GM23248 (cell line): ENCODE measurements at regions not wholly inside any gene's neighbourhood (a gene's known extent, or its start where the extent isn't known, plus 50 kb on each side); places are given as distances from the start of the nearest gene placed in this dataset.

Experiments used
- DNase-seq: peaks from one replicate; pipeline ENCODE4 v3.0.0-alpha.2; 2015
- H2AFZ ChIP-seq: fragments of 200-600 bp; sonication (generic); 2 replicates; pipeline ENCODE4 v1.6.1; 2016; ENCODE audit warnings: antibody characterized with exemption
- H3F3A ChIP-seq: fragments of 200-600 bp; sonication (generic); 2 replicates; pipeline ENCODE4 v1.6.1; 2016; ENCODE audit warnings: mild to moderate bottlenecking, antibody characterized with exemption, mixed run types; ENCODE audit not compliant: insufficient read depth
- H3K27ac ChIP-seq: fragments of 200-600 bp; sonication (generic); 2 replicates; pipeline ENCODE4 v1.5.1; 2016; ENCODE audit warnings: mild to moderate bottlenecking
- H3K27me3 ChIP-seq: fragments of 200-600 bp; sonication (generic); replicated peaks from 2 replicates; pipeline ENCODE4 v1.6.1; 2016; ENCODE audit warnings: mild to moderate bottlenecking; ENCODE audit not compliant: insufficient read depth
- H3K36me3 ChIP-seq: fragments of 200-600 bp; sonication (generic); 2 replicates; pipeline ENCODE4 v1.6.1; 2016; ENCODE audit warnings: low read depth, mild to moderate bottlenecking
- H3K4me1 ChIP-seq: fragments of 200-600 bp; sonication (generic); 2 replicates; pipeline ENCODE4 v1.6.1; 2016; ENCODE audit warnings: mild to moderate bottlenecking; ENCODE audit not compliant: insufficient read depth
- H3K4me2 ChIP-seq: fragments of 200-600 bp; sonication (generic); one replicate; pipeline ENCODE4 v1.6.1; 2016; ENCODE audit warnings: mild to moderate bottlenecking; ENCODE audit not compliant: unreplicated experiment
- H3K4me3 ChIP-seq: fragments of 200-600 bp; sonication (generic); 2 replicates; pipeline ENCODE4 v1.5.1; 2016; ENCODE audit warnings: mild to moderate bottlenecking
- H3K79me2 ChIP-seq: fragments of 200-600 bp; sonication (generic); 2 replicates; pipeline ENCODE4 v1.6.1; 2016; ENCODE audit warnings: mild to moderate bottlenecking; ENCODE audit not compliant: insufficient read depth
- H3K9ac ChIP-seq: fragments of 200-600 bp; sonication (generic); 2 replicates; pipeline ENCODE4 v1.6.1; 2016; ENCODE audit warnings: mild to moderate bottlenecking
- H3K9me2 ChIP-seq: fragments of 200-600 bp; sonication (generic); 2 replicates; pipeline ENCODE4 v1.6.1; 2016; ENCODE audit warnings: mixed run types, mild to moderate bottlenecking, moderate library complexity; ENCODE audit not compliant: insufficient read depth
- H3K9me3 ChIP-seq: fragments of 200-600 bp; sonication (generic); one replicate; pipeline ENCODE4 v1.6.1; 2017; ENCODE audit warnings: low read depth
- H4K20me1 ChIP-seq: fragments of 200-600 bp; sonication (generic); 2 replicates; pipeline ENCODE4 v1.6.0; 2016; ENCODE audit not compliant: insufficient read depth
- EZH2 ChIP-seq: fragments of 200-600 bp; sonication (generic); IDR thresholded peaks from 2 replicates; pipeline ENCODE4 v1.6.1; 2018; ENCODE audit warnings: antibody characterized with exemption, mild to moderate bottlenecking; ENCODE audit not compliant: insufficient read depth, poor library complexity, severe bottlenecking
- EZH2phosphoT487 ChIP-seq: fragments of 200-600 bp; sonication (generic); IDR thresholded peaks from 2 replicates; pipeline ENCODE4 v1.6.1; 2018; ENCODE audit warnings: antibody characterized with exemption, moderate library complexity, mild to moderate bottlenecking, low read depth; ENCODE audit not compliant: insufficient read depth
- WGBS, 2 experiments: methylation state at CpG; one replicate each; pipeline ENCODE4 v1.1.6; 2015 to 2017; ENCODE audit warnings: low lambda C conversion rate in 2 of 2, low coverage in 1 of 2; ENCODE audit errors: missing lambda C conversion rate in 2 of 2; 5-methylcytosine and 5-hydroxymethylcytosine counted together
- in situ Hi-C: fragments of 300-500 bp; cut with MboI; formaldehyde crosslinking; loops from 2 replicates; pipeline ENCODE4 v1.15.0; 2020

DNA sequence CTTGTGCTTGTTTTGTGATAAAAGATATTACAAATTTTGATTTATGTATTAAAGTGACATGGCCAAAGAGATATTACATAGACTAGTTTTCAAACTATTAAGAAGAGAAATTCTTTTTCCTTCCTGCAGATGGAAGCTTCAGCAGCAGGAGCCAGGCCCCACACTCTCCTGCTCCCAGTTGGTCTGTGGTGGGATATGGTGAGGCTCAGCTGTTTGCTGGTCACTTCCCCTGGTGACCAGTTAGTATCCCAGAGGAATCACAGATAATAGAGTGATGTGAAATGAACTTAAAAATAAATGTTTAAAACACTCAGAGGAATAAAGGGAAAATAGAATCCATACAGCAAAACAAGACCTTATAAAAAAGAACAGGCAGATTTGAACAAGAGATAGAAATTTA is 154.7 kb downstream of the KTN1 start:
- Histone ChIP-seq H3K4me3 (no peak overlapping the region), H3K27me3 (no peaks in the 10 kb centered on the region), H4K20me1 (no peaks in the 10 kb centered on the region), H2AFZ (no peak overlapping the region), H3K4me1 (no peaks in the 10 kb centered on the region), H3F3A (no peaks in the 10 kb centered on the region), H3K9me2 (no peaks in the 10 kb centered on the region), H3K9me3 (no peaks in the 10 kb centered on the region), H3K79me2 (no peaks in the 10 kb centered on the region), H3K4me2 (no peak overlapping the region), H3K9ac (no peak overlapping the region), H3K27ac (no peak overlapping the region), H3K36me3 (no peaks in the 10 kb centered on the region)
- TF ChIP-seq EZH2phosphoT487 (no peak), EZH2 (no peak)
- no peak for DNase-seq
- in situ Hi-C loops, result no loop called here

DNA sequence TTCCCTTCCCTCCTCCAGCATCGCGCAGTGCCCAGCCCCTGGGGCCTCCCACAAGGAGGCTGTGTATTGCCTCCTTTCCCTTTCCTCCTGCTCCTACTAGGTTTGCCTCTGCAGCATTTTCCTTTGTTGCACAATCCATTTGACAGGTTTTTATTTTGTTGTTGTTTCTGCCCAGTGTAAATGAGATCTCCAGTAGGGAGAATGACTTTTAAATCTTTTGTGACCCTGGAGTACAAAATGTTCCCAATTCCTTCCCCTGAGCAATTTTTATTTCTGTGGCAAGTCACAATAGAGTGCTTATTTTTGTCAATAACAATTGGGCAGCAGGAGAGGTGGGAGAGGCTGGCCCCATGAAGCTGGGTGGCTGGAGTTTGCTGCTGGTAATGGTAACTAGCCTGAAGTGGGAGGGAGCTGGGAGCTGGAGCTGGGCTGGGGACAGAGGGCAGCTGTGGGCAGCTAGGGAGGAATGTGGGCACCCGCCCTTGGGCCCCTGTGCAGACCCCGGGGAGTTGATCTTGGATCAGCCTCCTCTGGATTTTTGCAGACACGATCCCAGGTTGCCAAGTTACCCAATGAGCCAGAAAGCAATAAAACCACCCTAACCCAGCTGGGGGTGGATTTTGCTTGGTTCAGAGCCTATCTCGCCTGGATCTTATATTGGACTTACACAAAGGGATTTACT is 160.1 kb downstream of the KTN1 start:
- Histone ChIP-seq H3F3A (no peaks in the 10 kb centered on the region), H3K79me2 (no peaks in the 10 kb centered on the region), H2AFZ (no peak overlapping the region), H3K36me3 (no peaks in the 10 kb centered on the region), H3K9me3 (no peaks in the 10 kb centered on the region), H3K27ac (no peak overlapping the region), H3K4me1 (no peaks in the 10 kb centered on the region), H3K9ac (no peak overlapping the region), H3K4me2 (no peak overlapping the region), H3K9me2 (no peaks in the 10 kb centered on the region), H3K4me3 (no peak overlapping the region), H3K27me3 (no peaks in the 10 kb centered on the region; the same call in 1 of the 2 replicates), H4K20me1 (no peaks in the 10 kb centered on the region)
- 44 to 45% methylated on average over 6 of the region's 6 CpGs for WGBS, 2 experiments
- no peak for TF ChIP-seq EZH2phosphoT487
- no peak for TF ChIP-seq EZH2
- DNase-seq, result no peak
- in situ Hi-C loops, result no loop called here

DNA sequence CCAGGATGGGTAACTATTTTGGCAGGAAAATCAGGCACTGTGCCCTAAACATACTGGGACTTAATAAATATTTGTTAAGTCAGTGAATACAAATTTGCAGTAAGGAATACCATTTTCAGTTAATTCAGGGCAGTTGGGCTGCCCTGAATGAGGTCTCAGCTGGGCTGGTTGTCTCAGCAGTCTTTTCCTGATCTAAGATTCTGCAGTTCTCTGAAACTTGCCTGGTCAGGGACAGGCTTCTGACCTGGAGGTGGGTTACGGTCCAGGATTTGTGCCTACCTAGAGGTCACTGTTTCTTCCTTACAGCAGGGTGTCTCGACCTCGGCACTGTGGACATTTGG is 160.6 kb downstream of the KTN1 start:
- no peaks in the 10 kb centered on the region; the same call in 1 of the 2 replicates for H3K27me3 ChIP-seq
- H2AFZ ChIP-seq, result no peak overlapping the region
- no peak overlapping the region for H3K9ac ChIP-seq
- H3K27ac ChIP-seq, result no peak overlapping the region
- H3K4me1 ChIP-seq, result no peaks in the 10 kb centered on the region
- in situ Hi-C loops, result no loop called here
- WGBS, 2 experiments, result 80% methylated on average over 2 to 3 of the region's 3 CpGs
- no peaks in the 10 kb centered on the region for H3K79me2 ChIP-seq
- H3K4me2 ChIP-seq, result no peak overlapping the region
- no peaks in the 10 kb centered on the region for H3K36me3 ChIP-seq
- H3K9me3 ChIP-seq, result no peaks in the 10 kb centered on the region
- no peaks in the 10 kb centered on the region for H4K20me1 ChIP-seq
- no peak overlapping the region for H3K4me3 ChIP-seq
- H3F3A ChIP-seq, result no peaks in the 10 kb centered on the region
- no peak for DNase-seq
- TF ChIP-seq EZH2, result no peak
- no peak for TF ChIP-seq EZH2phosphoT487
- H3K9me2 ChIP-seq, result no peaks in the 10 kb centered on the region

DNA sequence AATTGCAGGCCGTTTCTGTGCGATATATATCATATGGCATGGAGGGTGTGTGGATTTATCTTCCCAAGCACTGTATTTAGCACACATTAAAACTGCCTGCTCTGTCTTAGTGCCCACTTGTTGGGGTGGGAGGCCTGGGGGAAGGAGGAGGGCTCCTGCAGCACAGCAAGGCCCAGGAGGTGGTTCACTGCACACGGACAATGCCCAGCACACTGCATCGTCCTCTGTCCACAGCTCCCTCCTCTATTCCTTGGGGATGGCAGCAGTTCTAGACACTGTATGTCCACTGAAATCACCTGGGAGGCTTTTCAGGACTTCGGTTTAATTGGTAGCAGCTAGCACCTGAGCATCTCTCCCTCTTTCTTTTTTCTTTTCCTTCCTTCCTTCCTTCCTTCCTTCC is 161.2 kb downstream of the KTN1 start:
- no peak overlapping the region for H3K4me2 ChIP-seq
- 90% methylated on average over 5 of the region's 5 CpGs for WGBS, 2 experiments

DNA sequence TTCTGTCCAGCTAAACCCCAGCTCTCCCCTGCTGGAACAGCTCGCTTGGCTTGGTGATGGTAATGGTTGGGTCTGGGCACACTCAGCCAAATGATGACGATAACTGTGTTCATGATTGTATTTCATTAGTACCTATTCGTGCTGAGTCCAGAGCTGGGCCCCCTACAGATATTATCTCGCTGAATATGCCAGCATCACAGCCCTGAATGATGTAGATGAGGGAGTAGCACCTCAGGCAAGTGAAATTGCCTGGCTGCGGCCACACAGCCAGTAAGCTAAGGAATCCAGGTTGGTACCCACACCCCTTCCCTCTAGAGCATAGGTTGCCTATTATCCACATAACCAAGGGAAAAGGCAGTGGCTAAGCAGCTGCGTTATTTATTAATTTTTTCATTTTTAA is 163.5 kb downstream of the KTN1 start:
- no peaks in the 10 kb centered on the region; the same call in 1 of the 2 replicates for H3K27me3 ChIP-seq
- H3K9ac ChIP-seq, result no peak overlapping the region
- no peak overlapping the region for H3K27ac ChIP-seq
- no peaks in the 10 kb centered on the region for H4K20me1 ChIP-seq
- no peak for TF ChIP-seq EZH2phosphoT487
- no peak for TF ChIP-seq EZH2
- no peak overlapping the region for H3K4me2 ChIP-seq
- H3K9me2 ChIP-seq, result no peaks in the 10 kb centered on the region
- no peaks in the 10 kb centered on the region for H3K79me2 ChIP-seq
- no peaks in the 10 kb centered on the region for H3K36me3 ChIP-seq
- no peaks in the 10 kb centered on the region for H3F3A ChIP-seq
- 74 to 88% methylated on average over 6 of the region's 6 CpGs for WGBS, 2 experiments
- no peak overlapping the region for H2AFZ ChIP-seq
- H3K4me3 ChIP-seq, result no peak overlapping the region
- H3K4me1 ChIP-seq, result no peaks in the 10 kb centered on the region
- in situ Hi-C loops, result no loop called here
- H3K9me3 ChIP-seq, result no peaks in the 10 kb centered on the region
- no peak for DNase-seq

More for the DNA sequence above, 161.2 kb downstream of the KTN1 start:
- no peaks in the 10 kb centered on the region for H3K4me1 ChIP-seq
- no peak overlapping the region for H2AFZ ChIP-seq
- no peaks in the 10 kb centered on the region for H3K9me2 ChIP-seq
- H3K4me3 ChIP-seq, result no peak overlapping the region
- no peak overlapping the region for H3K27ac ChIP-seq
- H3K27me3 ChIP-seq, result no peaks in the 10 kb centered on the region; the same call in 1 of the 2 replicates
- H3K79me2 ChIP-seq, result no peaks in the 10 kb centered on the region
- DNase-seq, result no peak
- in situ Hi-C loops, result no loop called here
- no peaks in the 10 kb centered on the region for H4K20me1 ChIP-seq
- H3K9ac ChIP-seq, result no peak overlapping the region
- TF ChIP-seq EZH2phosphoT487, result no peak
- no peak for TF ChIP-seq EZH2
- H3K36me3 ChIP-seq, result no peaks in the 10 kb centered on the region
- no peaks in the 10 kb centered on the region for H3K9me3 ChIP-seq
- no peaks in the 10 kb centered on the region for H3F3A ChIP-seq
